ENCODE measurements at regions not wholly inside any gene's neighbourhood (a gene's known extent, or its start where the extent isn't known, plus 50 kb on each side); places are given as distances from the start of the nearest gene placed in this dataset.
A peak's percentile ranks its signal among the peaks of the same experiment; 100 is the strongest.
"Not testable (repeated sequence)": the region's sequence is repeated elsewhere in the genome, so short reads cannot be mapped to it uniquely, and the experiment has no call there.

GRCh38 chr15:45868109-45868691, 233.4 kb downstream of the SQOR start:
- no peak for DNase-seq (ENCODE audit: low read depth)

GRCh38 chr15:45869034-45869668, 234.3 kb downstream of the SQOR start:
- no peak for DNase-seq (ENCODE audit: low read depth)

GRCh38 chr15:45871121-45871855, 236.5 kb downstream of the SQOR start:
- DNase-seq (ENCODE audit: low read depth): peak; percentile 2

- peak; percentile 31 for DNase-seq (ENCODE audit: low read depth)
Observed at GRCh38 chr15:45873781-45874180, 239.0 kb downstream of the SQOR start.

- not testable (repeated sequence) for DNase-seq (ENCODE audit: low read depth)
Observed at GRCh38 chr15:45874566-45874965, 239.7 kb downstream of the SQOR start.

- DNase-seq (ENCODE audit: low read depth): no peak
Observed at GRCh38 chr15:45884289-45884688, 249.5 kb downstream of the SQOR start.

- no peak for DNase-seq (ENCODE audit: low read depth)
Observed at GRCh38 chr15:45884755-45885445, 250.1 kb downstream of the SQOR start.

GRCh38 chr15:45885801-45886200, 251.0 kb downstream of the SQOR start:
- no peak for DNase-seq (ENCODE audit: low read depth)

GRCh38 chr15:45891766-45892165, 256.9 kb downstream of the SQOR start:
- DNase-seq (ENCODE audit: low read depth): no peak

- DNase-seq (ENCODE audit: low read depth): no peak
Observed at GRCh38 chr15:45892182-45892581, 257.4 kb downstream of the SQOR start.

- DNase-seq (ENCODE audit: low read depth): no peak
Observed at GRCh38 chr15:45903283-45903682, 268.5 kb downstream of the SQOR start.

GRCh38 chr15:45904019-45904418, 269.2 kb downstream of the SQOR start:
- DNase-seq (ENCODE audit: low read depth): no peak

- DNase-seq (ENCODE audit: low read depth): no peak
Observed at GRCh38 chr15:45906230-45906629, 271.4 kb downstream of the SQOR start.

GRCh38 chr15:45910671-45911070, 275.8 kb downstream of the SQOR start:
- DNase-seq (ENCODE audit: low read depth): no peak

GRCh38 chr15:45913451-45913850, 278.6 kb downstream of the SQOR start:
- DNase-seq (ENCODE audit: low read depth): no peak

- DNase-seq (ENCODE audit: low read depth): no peak
Observed at GRCh38 chr15:45914425-45914824, 279.6 kb downstream of the SQOR start.

- no peak for DNase-seq (ENCODE audit: low read depth)
Observed at GRCh38 chr15:45918839-45919238, 284.0 kb downstream of the SQOR start.

- DNase-seq (ENCODE audit: low read depth): no peak
Observed at GRCh38 chr15:45919806-45920205, 285.0 kb downstream of the SQOR start.

- no peak for DNase-seq (ENCODE audit: low read depth)
Observed at GRCh38 chr15:45921376-45921775, 286.5 kb downstream of the SQOR start.

- no peak for DNase-seq (ENCODE audit: low read depth)
Observed at GRCh38 chr15:45921978-45922377, 287.1 kb downstream of the SQOR start.

- no peak for DNase-seq (ENCODE audit: low read depth)
Observed at GRCh38 chr15:45941367-45941766, 306.5 kb downstream of the SQOR start.

- DNase-seq (ENCODE audit: low read depth): no peak
Observed at GRCh38 chr15:45943240-45943639, 308.4 kb downstream of the SQOR start.

- no peak for DNase-seq (ENCODE audit: low read depth)
Observed at GRCh38 chr15:45946111-45946510, 311.3 kb downstream of the SQOR start.
